Stomach (tissue), 4 donors: ENCODE measurements at regions not wholly inside any gene's neighbourhood (a gene's known extent, or its start where the extent isn't known, plus 50 kb on each side); places are given as distances from the start of the nearest gene placed in this dataset.

Experiments used
- POLR2A ChIP-seq, 4 donors: fragments of 450-650 bp; IDR thresholded peaks; one replicate each; pipeline ENCODE4 v1.6.1; 2016; ENCODE audit warnings: antibody characterized with exemption in 4 of 4, control low read depth in 2 of 4, mild to moderate bottlenecking in 1 of 4, moderate library complexity in 1 of 4
- TF ChIP-seq, protein P1 (sequence below), 7 experiments: fragments of 450-650 bp in 4 of 7; fragments of 200-600 bp in 3 of 7; sonication (generic) in 3 of 7; IDR thresholded peaks; one replicate each; pipeline ENCODE4 v1.5.1; 2016 to 2019; ENCODE audit warnings: antibody characterized with exemption in 7 of 7, control low read depth in 2 of 7, mild to moderate bottlenecking in 1 of 7

DNA sequence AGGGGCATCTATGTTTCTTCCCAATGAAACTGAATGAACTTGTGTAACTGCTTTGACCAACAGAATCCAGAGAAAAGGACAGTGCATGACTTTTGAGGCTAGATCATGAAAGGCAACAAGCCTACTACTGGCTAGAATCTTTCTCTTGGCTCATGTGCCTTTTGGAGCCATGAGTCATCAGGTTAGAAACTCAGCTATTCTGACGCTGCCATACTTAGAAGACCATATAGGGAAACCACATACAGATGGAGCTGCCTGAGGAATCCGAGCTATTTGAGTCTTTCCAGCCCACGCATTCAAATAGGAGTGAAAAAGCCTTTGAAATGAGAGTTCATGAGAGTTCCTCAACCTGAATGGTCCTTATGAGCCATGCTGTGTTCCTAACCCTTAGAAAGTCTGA is 738.5 kb upstream of the CHRM3 start:
- TF ChIP-seq POLR2A (IDR thresholded peaks at IDR 0.05), result no peak
- TF ChIP-seq, protein P1, sequence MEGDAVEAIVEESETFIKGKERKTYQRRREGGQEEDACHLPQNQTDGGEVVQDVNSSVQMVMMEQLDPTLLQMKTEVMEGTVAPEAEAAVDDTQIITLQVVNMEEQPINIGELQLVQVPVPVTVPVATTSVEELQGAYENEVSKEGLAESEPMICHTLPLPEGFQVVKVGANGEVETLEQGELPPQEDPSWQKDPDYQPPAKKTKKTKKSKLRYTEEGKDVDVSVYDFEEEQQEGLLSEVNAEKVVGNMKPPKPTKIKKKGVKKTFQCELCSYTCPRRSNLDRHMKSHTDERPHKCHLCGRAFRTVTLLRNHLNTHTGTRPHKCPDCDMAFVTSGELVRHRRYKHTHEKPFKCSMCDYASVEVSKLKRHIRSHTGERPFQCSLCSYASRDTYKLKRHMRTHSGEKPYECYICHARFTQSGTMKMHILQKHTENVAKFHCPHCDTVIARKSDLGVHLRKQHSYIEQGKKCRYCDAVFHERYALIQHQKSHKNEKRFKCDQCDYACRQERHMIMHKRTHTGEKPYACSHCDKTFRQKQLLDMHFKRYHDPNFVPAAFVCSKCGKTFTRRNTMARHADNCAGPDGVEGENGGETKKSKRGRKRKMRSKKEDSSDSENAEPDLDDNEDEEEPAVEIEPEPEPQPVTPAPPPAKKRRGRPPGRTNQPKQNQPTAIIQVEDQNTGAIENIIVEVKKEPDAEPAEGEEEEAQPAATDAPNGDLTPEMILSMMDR (IDR thresholded peaks at IDR 0.05), result no peak
